OCI-LY1 (cell line): ENCODE measurements at regions not wholly inside any gene's neighbourhood (a gene's known extent, or its start where the extent isn't known, plus 50 kb on each side); places are given as distances from the start of the nearest gene placed in this dataset.

ENCODE experiments used
- CTCF ChIP-seq: fragments of 200-600 bp; sonication (generic), shearing (Covaris generic); IDR thresholded peaks from 2 replicates; pipeline ENCODE4 v1.5.1; 2017; ENCODE audit warnings: mild to moderate bottlenecking, antibody characterized with exemption, low read length, moderate library complexity, mixed read lengths
- EZH2 ChIP-seq: fragments of 200-600 bp; sonication (generic), shearing (Covaris generic); IDR thresholded peaks from 2 replicates; pipeline ENCODE4 v1.8.0; 2017; ENCODE audit warnings: borderline replicate concordance, mixed run types, mild to moderate bottlenecking, antibody characterized with exemption, low read length, moderate library complexity, mixed read lengths

GRCh38 chr18:10111944-10112343, 198.1 kb downstream of the VAPA start:
- TF ChIP-seq CTCF = no peak
- no peak for TF ChIP-seq EZH2
